GM13977 (cell line): ENCODE measurements at regions not wholly inside any gene's neighbourhood (a gene's known extent, or its start where the extent isn't known, plus 50 kb on each side); places are given as distances from the start of the nearest gene placed in this dataset.

Experiments
- DNase-seq: peaks from one replicate; pipeline ENCODE4 v3.0.0; 2012; ENCODE audit warnings: low spot score
- CTCF ChIP-seq: IDR thresholded peaks from 2 replicates; pipeline ENCODE4 v1.5.1; 2012; ENCODE audit warnings: mild to moderate bottlenecking, control low read depth; ENCODE audit not compliant: insufficient read depth; ENCODE audit errors: extremely low read depth, missing control alignments
- in situ Hi-C: fragments of 300-500 bp; cut with MboI; formaldehyde crosslinking; loops from one replicate; pipeline ENCODE4 v1.12.0; 2022; ENCODE audit warnings: low sequenced_read_pairs, low pct_unique_long_range_greater_than_20kb, mixed read lengths, inconsistent platforms; ENCODE audit not compliant: unreplicated experiment

GRCh38 chr1:228851193-228851592 lies 115.9 kb downstream of the RHOU start:
- DNase-seq, result no peak
- no peak for TF ChIP-seq CTCF
- in situ Hi-C loops, result no loop called here

- TF ChIP-seq CTCF, result no peak
- in situ Hi-C loops, result no loop called here
Observed at GRCh38 chr1:228851618-228852017, 116.3 kb downstream of the RHOU start.

GRCh38 chr1:228852024-228852423 lies 116.7 kb downstream of the RHOU start:
- in situ Hi-C loops, result no loop called here
- TF ChIP-seq CTCF, result no peak
- DNase-seq, result no peak

More at GRCh38 chr1:228851618-228852017, 116.3 kb downstream of the RHOU start:
- DNase-seq, result no peak

GRCh38 chr1:228852511-228853088 lies 117.3 kb downstream of the RHOU start:
- no peak for TF ChIP-seq CTCF
- no peak for DNase-seq
- in situ Hi-C loops, result no loop called here

- no peak for TF ChIP-seq CTCF
- in situ Hi-C loops, result no loop called here
- DNase-seq, result no peak
Observed at GRCh38 chr1:228853191-228853590, 117.9 kb downstream of the RHOU start.

- TF ChIP-seq CTCF, result no peak
- DNase-seq, result no peak
- in situ Hi-C loops, result no loop called here
Observed at GRCh38 chr1:228853637-228854036, 118.4 kb downstream of the RHOU start.

- in situ Hi-C loops, result no loop called here
- DNase-seq, result no peak
- TF ChIP-seq CTCF, result no peak
Observed at GRCh38 chr1:228854907-228855306, 119.6 kb downstream of the RHOU start.
